Panc1 (cell line): ENCODE measurements at regions not wholly inside any gene's neighbourhood (a gene's known extent, or its start where the extent isn't known, plus 50 kb on each side); places are given as distances from the start of the nearest gene placed in this dataset.

Experiments used
- CTCF ChIP-seq: fragments of 450-650 bp; IDR thresholded peaks from 2 replicates; pipeline ENCODE4 v1.5.1; 2017; ENCODE audit warnings: mild to moderate bottlenecking
- REST ChIP-seq, 2 experiments: IDR thresholded peaks; 2 replicates each; pipeline ENCODE4 v1.6.1; 2011 to 2012; ENCODE audit warnings: low read depth in 2 of 2, control low read depth in 1 of 2, low read length in 1 of 2, mild to moderate bottlenecking in 1 of 2, moderate library complexity in 1 of 2; ENCODE audit not compliant: insufficient read depth in 1 of 2

- TF ChIP-seq CTCF (no peak), REST (IDR thresholded peaks at IDR 0.05; ENCODE audit: insufficient read depth in 1 of 2, low read depth in 2 of 2, low read length in 1 of 2) (no peak)
Observed at GRCh38 chr11:23496340-23496739, 636.1 kb upstream of the CCDC179 start.
